Lower lobe of right lung (tissue), 2 donors: ENCODE measurements at regions not wholly inside any gene's neighbourhood (a gene's known extent, or its start where the extent isn't known, plus 50 kb on each side); places are given as distances from the start of the nearest gene placed in this dataset.
"Not testable (repeated sequence)": the region's sequence is repeated elsewhere in the genome, so short reads cannot be mapped to it uniquely, and the experiment has no call there.

ENCODE experiments used
- ATAC-seq, 2 donors: fragments of 200-7000 bp; cut with Tn5 transposase; one replicate each; pipeline ENCODE4 v1.9.1; 2020 to 2022; ENCODE audit warnings: mild to moderate bottlenecking in 2 of 2, moderate library complexity in 2 of 2
- DNase-seq: peaks from one replicate; pipeline ENCODE4 v3.0.0-alpha.2; 2020
- H3K27ac ChIP-seq: fragments of 200-600 bp; one replicate; pipeline ENCODE4 v1.8.0; 2022
- H3K27me3 ChIP-seq: fragments of 200-600 bp; one replicate; pipeline ENCODE4 v1.8.0; 2022; ENCODE audit warnings: low read depth
- H3K36me3 ChIP-seq: fragments of 200-600 bp; one replicate; pipeline ENCODE4 v1.8.0; 2022; ENCODE audit warnings: mild to moderate bottlenecking
- H3K4me1 ChIP-seq: fragments of 200-600 bp; one replicate; pipeline ENCODE4 v1.8.0; 2022
- H3K4me3 ChIP-seq: fragments of 200-600 bp; one replicate; pipeline ENCODE4 v1.8.0; 2022; ENCODE audit warnings: mild to moderate bottlenecking
- H3K9me3 ChIP-seq: fragments of 200-600 bp; one replicate; pipeline ENCODE4 v1.8.0; 2022
- CTCF ChIP-seq: fragments of 200-600 bp; IDR thresholded peaks from one replicate; pipeline ENCODE4 v1.8.0; 2022; ENCODE audit warnings: antibody characterized with exemption, mild to moderate bottlenecking
- intact Hi-C: fragments of 100-400 bp; cut with DNase I; formaldehyde crosslinking; loops from one replicate; pipeline ENCODE4 v1.11.0; 2022
- donor health status: DM: no; HTN: yes; CAD: no; lungs with severe emphysema.

GRCh38 chr13:21884965-21885567, 214.2 kb downstream of the FGF9 start:
- TF ChIP-seq CTCF, result no peak
- intact Hi-C loops, result no loop called here
- ATAC-seq (no peak), DNase-seq (no peak)
- no peaks in the 10 kb centered on the region for H3K9me3 ChIP-seq
- H3K4me3 ChIP-seq, result no peak overlapping the region
- H3K36me3 ChIP-seq, result no peaks in the 10 kb centered on the region
- H3K27me3 ChIP-seq, result no peaks in the 10 kb centered on the region
- H3K27ac ChIP-seq, result no peak overlapping the region
- H3K4me1 ChIP-seq, result no peaks in the 10 kb centered on the region

GRCh38 chr13:21885714-21886224, 214.9 kb downstream of the FGF9 start:
- no peak for DNase-seq
- no peaks in the 10 kb centered on the region for H3K36me3 ChIP-seq
- no peaks in the 10 kb centered on the region for H3K9me3 ChIP-seq
- H3K4me3 ChIP-seq, result no peak overlapping the region
- no peak for ATAC-seq
- no peaks in the 10 kb centered on the region for H3K4me1 ChIP-seq
- no peak overlapping the region for H3K27ac ChIP-seq
- no peak for TF ChIP-seq CTCF
- intact Hi-C loops, result no loop called here
- no peaks in the 10 kb centered on the region for H3K27me3 ChIP-seq

- no peak for DNase-seq
- TF ChIP-seq CTCF, result no peak
- Histone ChIP-seq H3K4me1 (no peaks in the 10 kb centered on the region), H3K27ac (no peak overlapping the region), H3K27me3 (no peaks in the 10 kb centered on the region), H3K9me3 (no peaks in the 10 kb centered on the region), H3K4me3 (no peak overlapping the region), H3K36me3 (no peaks in the 10 kb centered on the region)
- intact Hi-C loops, result no loop called here
- no peak for ATAC-seq
Measured at GRCh38 chr13:21889651-21890050, 218.8 kb downstream of the FGF9 start.

- H3K27ac ChIP-seq, H3K9me3 ChIP-seq, intact Hi-C loops, H3K4me1 ChIP-seq, ATAC-seq, H3K36me3 ChIP-seq, H3K4me3 ChIP-seq, H3K27me3 ChIP-seq, DNase-seq: not testable (repeated sequence)
Measured at GRCh38 chr13:21890220-21890619, 219.3 kb downstream of the FGF9 start.

- H3K4me1 ChIP-seq, result no peaks in the 10 kb centered on the region
- no peak for TF ChIP-seq CTCF
- no peak overlapping the region for H3K4me3 ChIP-seq
- ATAC-seq (no peak), DNase-seq (no peak)
- H3K27ac ChIP-seq, result no peak overlapping the region
- no peaks in the 10 kb centered on the region for H3K36me3 ChIP-seq
- intact Hi-C loops, result no loop called here
- H3K9me3 ChIP-seq, result no peaks in the 10 kb centered on the region
- H3K27me3 ChIP-seq, result no peaks in the 10 kb centered on the region
Measured at GRCh38 chr13:21894091-21894490, 223.2 kb downstream of the FGF9 start.

GRCh38 chr13:21894703-21895699, 224.1 kb downstream of the FGF9 start:
- Histone ChIP-seq H3K9me3 (no peaks in the 10 kb centered on the region), H3K27ac (no peak overlapping the region), H3K4me1 (no peaks in the 10 kb centered on the region), H3K4me3 (no peak overlapping the region), H3K36me3 (no peaks in the 10 kb centered on the region), H3K27me3 (no peaks in the 10 kb centered on the region)
- peak in 1 of 2 donors; percentile 31 for ATAC-seq
- no peak for TF ChIP-seq CTCF
- intact Hi-C loops, result no loop called here
- no peak for DNase-seq
